ENCODE measurements at regions not wholly inside any gene's neighbourhood (a gene's known extent, or its start where the extent isn't known, plus 50 kb on each side); places are given as distances from the start of the nearest gene placed in this dataset.
"Not testable (repeated sequence)": the region's sequence is repeated elsewhere in the genome, so short reads cannot be mapped to it uniquely, and the experiment has no call there.

- no peak overlapping the region for H2AFZ ChIP-seq (ENCODE audit: low read length)
- H3K27ac ChIP-seq (ENCODE audit: insufficient read length, low read depth, low read length) = no peak overlapping the region
- H2BK15ac ChIP-seq (ENCODE audit: low read depth, low read length) = no peak overlapping the region
- no peak for DNase-seq
- H3K36me3 Mint-ChIP-seq (ENCODE audit: insufficient read depth in 1 of 3, low read depth in 3 of 3) = peaks cover 0 to 9% (median 1%) of the 10 kb centered on the region in 3 experiments; a peak in 2 of 7 replicates
- H3K18ac ChIP-seq (ENCODE audit: insufficient read length, low read depth, low read length) = no peak overlapping the region
- H3K4me3 Mint-ChIP-seq = no peak overlapping the region
- no peaks in the 10 kb centered on the region for H3K23me2 ChIP-seq (ENCODE audit: insufficient read length, low read depth, low read length, poor library complexity, severe bottlenecking)
- no peak overlapping the region for H3K4me2 ChIP-seq (ENCODE audit: insufficient read depth, insufficient read length, low read length)
- H3K27ac Mint-ChIP-seq = no peak overlapping the region
- H2AK5ac ChIP-seq (ENCODE audit: insufficient read length, low read length) = no peak overlapping the region
- H3K9ac ChIP-seq (ENCODE audit: extremely low read depth, insufficient read length, low read length) = no peak overlapping the region
- H3K79me2 ChIP-seq (ENCODE audit: insufficient read depth, low read length) = no peaks in the 10 kb centered on the region
- H3K9me3 ChIP-seq (ENCODE audit: control insufficient read depth, low read depth, low read length) = no peaks in the 10 kb centered on the region
- no peak overlapping the region for H2BK20ac ChIP-seq (ENCODE audit: low read depth, low read length, poor library complexity, severe bottlenecking)
- H3K4ac ChIP-seq (ENCODE audit: low read depth, low read length) = no peak overlapping the region
- TF ChIP-seq CTCF (conservative IDR thresholded peaks at IDR 0.05) = no peak
- no peak overlapping the region for H4K5ac ChIP-seq (ENCODE audit: insufficient read length, low read depth, low read length)
- H3K4me1 ChIP-seq (ENCODE audit: insufficient read depth, low read length) = no peaks in the 10 kb centered on the region
- H3K23ac ChIP-seq (ENCODE audit: insufficient read length, low read depth, low read length) = no peak overlapping the region
- H3K56ac ChIP-seq (ENCODE audit: insufficient read length, low read depth, low read length) = no peak overlapping the region
- H3K27me3 Mint-ChIP-seq (ENCODE audit: low read depth) = no peaks in the 10 kb centered on the region
- no peak overlapping the region for H2BK5ac ChIP-seq (ENCODE audit: insufficient read length, low read length)
- no peak overlapping the region for H2BK12ac ChIP-seq (ENCODE audit: insufficient read length, low read depth, low read length)
- no peak overlapping the region for H4K8ac ChIP-seq (replicated peaks; ENCODE audit: insufficient read length, low read depth, low read length)
- no peak overlapping the region for H3K14ac ChIP-seq (ENCODE audit: insufficient read depth, low read length)
- no peaks in the 10 kb centered on the region for H3K4me1 Mint-ChIP-seq
- H3T11ph ChIP-seq (ENCODE audit: low read length) = no peak overlapping the region
- H3K27me3 ChIP-seq (ENCODE audit: insufficient read depth, low read length) = no peaks in the 10 kb centered on the region
- no peaks in the 10 kb centered on the region for H3K79me1 ChIP-seq (ENCODE audit: insufficient read depth, low read depth, low read length, poor library complexity, severe bottlenecking)
- H2BK120ac ChIP-seq (ENCODE audit: low read depth, low read length, poor library complexity, severe bottlenecking) = no peak overlapping the region
- no peak overlapping the region for H4K91ac ChIP-seq (ENCODE audit: insufficient read length, low read depth, low read length)
- peaks cover 13 to 17% of the 10 kb centered on the region in 2 experiments; a peak in 4 of 5 replicates for H3K9me3 Mint-ChIP-seq
- no peaks in the 10 kb centered on the region for H4K20me1 ChIP-seq (ENCODE audit: control insufficient read depth, insufficient read depth, insufficient read length)
- WGBS (ENCODE audit: extremely low coverage, insufficient read length, low lambda C conversion rate) = no CpG with 5 or more reads among the region's 2 CpGs
Observed at GRCh38 chr15:79779746-79780145, 117.1 kb downstream of the MTHFS start.

- not testable (repeated sequence) for H3K27ac ChIP-seq (ENCODE audit: insufficient read length, low read depth, low read length); H3K23ac ChIP-seq (ENCODE audit: insufficient read length, low read depth, low read length); H2BK20ac ChIP-seq (ENCODE audit: low read depth, low read length, poor library complexity, severe bottlenecking); H3K18ac ChIP-seq (ENCODE audit: insufficient read length, low read depth, low read length); H2BK5ac ChIP-seq (ENCODE audit: insufficient read length, low read length); H4K8ac ChIP-seq (replicated peaks; ENCODE audit: insufficient read length, low read depth, low read length); H3K27ac Mint-ChIP-seq; H3K4ac ChIP-seq (ENCODE audit: low read depth, low read length); H4K91ac ChIP-seq (ENCODE audit: insufficient read length, low read depth, low read length); H3K9me3 ChIP-seq (ENCODE audit: control insufficient read depth, low read depth, low read length); H3K23me2 ChIP-seq (ENCODE audit: insufficient read length, low read depth, low read length, poor library complexity, severe bottlenecking); H3K79me2 ChIP-seq (ENCODE audit: insufficient read depth, low read length); H3K79me1 ChIP-seq (ENCODE audit: insufficient read depth, low read depth, low read length, poor library complexity, severe bottlenecking); H3K27me3 ChIP-seq (ENCODE audit: insufficient read depth, low read length); H3K14ac ChIP-seq (ENCODE audit: insufficient read depth, low read length); H3K36me3 Mint-ChIP-seq (ENCODE audit: insufficient read depth in 1 of 3, low read depth in 3 of 3); H3K4me1 Mint-ChIP-seq; H2BK15ac ChIP-seq (ENCODE audit: low read depth, low read length); H2AK5ac ChIP-seq (ENCODE audit: insufficient read length, low read length); H3K27me3 Mint-ChIP-seq (ENCODE audit: low read depth); H3K4me1 ChIP-seq (ENCODE audit: insufficient read depth, low read length); H4K5ac ChIP-seq (ENCODE audit: insufficient read length, low read depth, low read length); H2AFZ ChIP-seq (ENCODE audit: low read length); H3K4me2 ChIP-seq (ENCODE audit: insufficient read depth, insufficient read length, low read length); H3K9ac ChIP-seq (ENCODE audit: extremely low read depth, insufficient read length, low read length); DNase-seq; H3T11ph ChIP-seq (ENCODE audit: low read length); H3K4me3 Mint-ChIP-seq; H4K20me1 ChIP-seq (ENCODE audit: control insufficient read depth, insufficient read depth, insufficient read length); H2BK12ac ChIP-seq (ENCODE audit: insufficient read length, low read depth, low read length); H3K56ac ChIP-seq (ENCODE audit: insufficient read length, low read depth, low read length); H2BK120ac ChIP-seq (ENCODE audit: low read depth, low read length, poor library complexity, severe bottlenecking)
- peaks cover 13 to 17% of the 10 kb centered on the region in 2 experiments; a peak in 4 of 5 replicates for H3K9me3 Mint-ChIP-seq
Observed at GRCh38 chr15:79782307-79782706, 114.5 kb downstream of the MTHFS start.
